Upper lobe of left lung (tissue), 6 donors: ENCODE measurements at regions not wholly inside any gene's neighbourhood (a gene's known extent, or its start where the extent isn't known, plus 50 kb on each side); places are given as distances from the start of the nearest gene placed in this dataset.
A peak's percentile ranks its signal among the peaks of the same experiment; 100 is the strongest.
"Not testable (repeated sequence)": the region's sequence is repeated elsewhere in the genome, so short reads cannot be mapped to it uniquely, and the experiment has no call there.

Experiments used
- ATAC-seq, 2 donors: fragments of 200-7000 bp; cut with Tn5 transposase; one replicate each; pipeline ENCODE4 v1.9.1; 2022; ENCODE audit warnings: mild to moderate bottlenecking in 2 of 2, moderate library complexity in 2 of 2; ENCODE audit not compliant: low FRiP score in 2 of 2
- DNase-seq, 2 donors: peaks; one replicate each; pipeline ENCODE4 v3.0.0-alpha.2; 2019 to 2020
- H3K27ac ChIP-seq, 4 donors: fragments of 200-600 bp; sonication (generic); one replicate each; pipeline ENCODE4 v1.5.1; 2016 to 2019
- H3K27me3 ChIP-seq, 4 donors: fragments of 200-600 bp; sonication (generic); one replicate each; pipeline ENCODE4 v1.5.1; 2017 to 2019
- H3K36me3 ChIP-seq, 4 donors: fragments of 200-600 bp; sonication (generic); one replicate each; pipeline ENCODE4 v1.5.1; 2016 to 2019
- H3K4me1 ChIP-seq, 4 donors: fragments of 200-600 bp; sonication (generic); one replicate each; pipeline ENCODE4 v1.5.1; 2018 to 2019
- H3K4me3 ChIP-seq, 4 donors: fragments of 200-600 bp; sonication (generic); one replicate each; pipeline ENCODE4 v1.5.1; 2017 to 2019; ENCODE audit warnings: mild to moderate bottlenecking in 2 of 4, moderate library complexity in 1 of 4
- H3K9me3 ChIP-seq, 4 donors: fragments of 200-600 bp; sonication (generic); one replicate each; pipeline ENCODE4 v1.5.1; 2018 to 2019
- EP300 ChIP-seq, 4 donors: sonication (generic); formaldehyde crosslinking; IDR thresholded peaks; one replicate each; pipeline ENCODE4 v1.5.1; 2017; ENCODE audit warnings: antibody characterized with exemption in 4 of 4, control low read depth in 2 of 4
- POLR2A ChIP-seq, 4 donors: fragments of 450-650 bp; IDR thresholded peaks; one replicate each; pipeline ENCODE4 v1.5.1; 2016 to 2017; ENCODE audit warnings: antibody characterized with exemption in 4 of 4, mild to moderate bottlenecking in 2 of 4
- POLR2AphosphoS5 ChIP-seq, 2 donors: sonication (generic); formaldehyde crosslinking; IDR thresholded peaks; one replicate each; pipeline ENCODE4 v1.5.1; 2017; ENCODE audit warnings: antibody characterized with exemption in 2 of 2
- WGBS, 2 donors: methylation state at CpG; one replicate each; pipeline ENCODE4 v1.1.5; 2017 to 2018; 5-methylcytosine and 5-hydroxymethylcytosine counted together
- TF ChIP-seq, protein P1 (sequence below), 6 experiments: fragments of 450-650 bp in 4 of 6; fragments of 200-600 bp in 2 of 6; sonication (generic) in 2 of 6; IDR thresholded peaks; one replicate each; pipeline ENCODE4 v1.5.1; 2016 to 2019; ENCODE audit warnings: antibody characterized with exemption in 6 of 6
- donor health status: DM: no; HTN: no; CAD: no; lungs with moderate emphysema.
- donor health status: DM: no; HTN: yes; CAD: no; lungs with severe emphysema.

DNA sequence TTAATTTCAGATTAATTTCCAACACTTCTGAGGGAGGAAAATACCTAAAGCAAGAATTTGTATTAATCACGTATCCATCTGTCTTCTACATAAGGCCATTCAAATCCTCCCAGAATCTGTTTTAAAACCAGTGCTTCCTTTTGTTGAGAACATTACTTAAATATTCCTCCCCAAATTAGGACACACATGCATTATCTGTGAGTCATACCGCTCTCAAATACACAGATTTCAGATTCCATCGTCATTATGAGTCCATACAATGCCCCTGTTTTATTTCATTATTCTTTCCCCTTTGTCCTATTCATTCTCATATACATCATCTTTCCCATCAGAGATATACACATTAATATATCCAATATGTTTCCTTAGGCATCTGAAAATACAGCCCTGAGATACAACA lies 57.3 kb upstream of the PRSS12 start:
- Histone ChIP-seq H3K36me3 (no peaks in the 10 kb centered on the region), H3K9me3 (no peaks in the 10 kb centered on the region), H3K27ac (no peak overlapping the region), H3K4me1 (no peaks in the 10 kb centered on the region), H3K4me3 (no peak overlapping the region), H3K27me3 (no peaks in the 10 kb centered on the region)
- TF ChIP-seq POLR2AphosphoS5 (IDR thresholded peaks at IDR 0.05): no peak
- TF ChIP-seq POLR2A (IDR thresholded peaks at IDR 0.05): no peak
- TF ChIP-seq EP300 (IDR thresholded peaks at IDR 0.05): no peak
- TF ChIP-seq, protein P1, sequence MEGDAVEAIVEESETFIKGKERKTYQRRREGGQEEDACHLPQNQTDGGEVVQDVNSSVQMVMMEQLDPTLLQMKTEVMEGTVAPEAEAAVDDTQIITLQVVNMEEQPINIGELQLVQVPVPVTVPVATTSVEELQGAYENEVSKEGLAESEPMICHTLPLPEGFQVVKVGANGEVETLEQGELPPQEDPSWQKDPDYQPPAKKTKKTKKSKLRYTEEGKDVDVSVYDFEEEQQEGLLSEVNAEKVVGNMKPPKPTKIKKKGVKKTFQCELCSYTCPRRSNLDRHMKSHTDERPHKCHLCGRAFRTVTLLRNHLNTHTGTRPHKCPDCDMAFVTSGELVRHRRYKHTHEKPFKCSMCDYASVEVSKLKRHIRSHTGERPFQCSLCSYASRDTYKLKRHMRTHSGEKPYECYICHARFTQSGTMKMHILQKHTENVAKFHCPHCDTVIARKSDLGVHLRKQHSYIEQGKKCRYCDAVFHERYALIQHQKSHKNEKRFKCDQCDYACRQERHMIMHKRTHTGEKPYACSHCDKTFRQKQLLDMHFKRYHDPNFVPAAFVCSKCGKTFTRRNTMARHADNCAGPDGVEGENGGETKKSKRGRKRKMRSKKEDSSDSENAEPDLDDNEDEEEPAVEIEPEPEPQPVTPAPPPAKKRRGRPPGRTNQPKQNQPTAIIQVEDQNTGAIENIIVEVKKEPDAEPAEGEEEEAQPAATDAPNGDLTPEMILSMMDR (IDR thresholded peaks at IDR 0.05): no peak
- no peak for ATAC-seq
- no peak for DNase-seq
- WGBS, 2 donors: 71 to 91% methylated on average over 3 of the region's 3 CpGs

DNA sequence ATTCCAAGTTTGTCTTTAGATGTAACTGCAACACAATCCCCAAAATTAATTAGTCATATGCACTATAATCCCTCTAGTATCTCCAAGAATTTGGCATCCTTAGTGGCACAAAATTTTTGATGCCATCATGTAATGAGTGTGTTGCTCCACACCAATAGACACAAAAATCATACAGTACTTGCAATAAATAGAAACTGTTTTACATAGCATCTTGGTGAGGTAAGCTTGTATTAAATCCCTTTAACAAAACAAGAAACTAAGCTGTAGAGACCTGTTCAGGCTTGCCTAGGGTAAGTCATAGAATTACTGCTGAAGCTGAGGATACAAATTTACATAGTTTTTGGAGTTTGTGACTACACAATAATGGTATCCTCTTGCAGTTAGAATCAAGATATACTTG lies 64.5 kb upstream of the PRSS12 start:
- no peaks in the 10 kb centered on the region for H3K27me3 ChIP-seq
- no peak overlapping the region for H3K27ac ChIP-seq
- no peak for DNase-seq
- H3K36me3 ChIP-seq: no peaks in the 10 kb centered on the region
- no peak for ATAC-seq
- no peaks in the 10 kb centered on the region for H3K4me1 ChIP-seq
- H3K9me3 ChIP-seq: no peaks in the 10 kb centered on the region
- no peak for TF ChIP-seq POLR2AphosphoS5 (IDR thresholded peaks at IDR 0.05)
- TF ChIP-seq, protein P1 (IDR thresholded peaks at IDR 0.05): no peak
- no peak for TF ChIP-seq POLR2A (IDR thresholded peaks at IDR 0.05)
- TF ChIP-seq EP300 (IDR thresholded peaks at IDR 0.05): no peak
- no peak overlapping the region for H3K4me3 ChIP-seq

DNA sequence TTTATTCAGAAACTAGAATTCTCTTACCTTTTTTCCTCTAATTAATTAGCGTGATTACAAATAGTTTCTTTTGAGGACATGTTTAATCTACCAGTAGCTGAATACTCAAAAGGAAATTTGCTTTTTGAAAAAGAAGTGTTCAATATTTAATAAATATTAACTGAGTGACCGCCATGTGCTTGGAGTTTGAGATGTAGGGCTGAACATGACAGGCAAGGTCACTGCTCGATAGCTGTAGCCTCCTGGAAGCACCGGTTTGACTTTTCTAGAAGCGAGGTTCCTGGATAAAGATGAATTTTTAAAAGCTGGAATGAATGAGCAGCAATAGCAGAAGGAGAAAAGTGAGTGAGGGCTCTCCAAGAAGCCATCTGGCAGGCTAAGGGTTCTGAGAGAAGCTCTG lies 65.0 kb upstream of the PRSS12 start:
- not testable (repeated sequence) for H3K4me3 ChIP-seq, ATAC-seq, H3K4me1 ChIP-seq, H3K27me3 ChIP-seq, DNase-seq, H3K27ac ChIP-seq, H3K9me3 ChIP-seq, H3K36me3 ChIP-seq
- WGBS, 2 donors: 75 to 89% methylated on average over 5 of the region's 5 CpGs

DNA sequence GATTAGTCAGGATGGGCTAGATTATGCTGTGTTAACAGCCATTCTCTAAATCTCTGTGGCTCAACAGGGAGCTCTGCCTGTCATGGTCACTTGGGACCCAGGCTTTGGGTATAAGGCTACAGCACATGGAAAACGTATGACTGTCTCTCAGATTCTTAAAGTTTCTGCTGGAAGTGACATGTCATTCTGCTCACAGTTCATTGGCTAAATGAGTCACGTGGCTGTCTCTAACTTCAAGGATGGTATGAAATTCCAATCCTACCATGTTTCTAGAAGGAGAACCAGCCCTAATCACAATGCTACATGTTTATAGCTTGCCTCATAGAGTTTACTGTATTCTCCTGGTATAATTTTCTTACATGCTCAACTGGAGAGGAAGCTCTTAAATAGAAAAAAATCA lies 65.6 kb upstream of the PRSS12 start:
- not testable (repeated sequence) for H3K36me3 ChIP-seq

DNA sequence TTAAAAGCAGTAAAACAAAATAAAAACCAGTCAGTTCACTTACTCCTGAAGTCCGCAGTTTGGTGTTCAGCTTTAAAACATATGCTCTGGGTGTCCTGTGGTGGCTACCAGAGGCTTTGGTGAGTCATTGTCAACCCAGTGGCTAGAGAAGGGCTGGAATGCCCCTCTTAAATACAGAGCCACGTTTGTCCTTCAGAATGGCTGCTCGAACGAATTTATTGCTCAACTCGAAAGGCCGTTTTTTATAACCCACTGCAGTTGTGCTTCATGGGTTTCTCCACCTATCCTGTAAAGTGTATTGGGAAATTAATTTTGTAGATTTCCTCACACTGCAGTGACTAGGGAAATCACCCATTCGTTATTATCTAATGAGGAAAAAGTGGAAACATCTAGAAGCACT lies 66.8 kb upstream of the PRSS12 start:
- ATAC-seq: not testable (repeated sequence)

More for the DNA sequence above, 65.6 kb upstream of the PRSS12 start:
- not testable (repeated sequence) for H3K4me1 ChIP-seq, ATAC-seq, H3K4me3 ChIP-seq, H3K27me3 ChIP-seq, H3K27ac ChIP-seq, H3K9me3 ChIP-seq, DNase-seq
- 74 to 76% methylated on average over 2 of the region's 2 CpGs for WGBS, 2 donors

DNA sequence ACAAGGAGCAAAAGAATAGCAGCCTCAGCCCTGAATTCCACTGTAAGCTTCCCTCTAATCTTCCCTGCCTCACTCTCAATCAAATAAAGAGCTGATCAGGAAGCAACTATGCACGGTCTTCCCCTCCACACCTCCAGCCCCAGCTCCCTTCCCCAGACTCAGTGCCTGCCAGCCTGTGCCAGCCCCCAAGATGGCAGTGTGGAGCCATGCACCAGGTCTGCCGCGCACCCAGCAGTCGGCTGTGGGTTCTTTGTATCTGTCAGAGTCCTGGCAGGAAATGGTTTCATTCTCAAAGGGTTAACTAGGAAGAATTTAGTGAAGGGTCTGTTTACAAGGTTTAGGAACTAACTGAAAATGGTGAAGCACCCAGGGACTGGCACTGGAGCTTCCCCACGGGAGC lies 71.3 kb upstream of the PRSS12 start:
- 0 to 2% methylated on average over 2 to 5 of the region's 5 CpGs for WGBS, 2 donors
- not testable (repeated sequence) for H3K27me3 ChIP-seq, ATAC-seq, H3K36me3 ChIP-seq, H3K4me1 ChIP-seq, H3K4me3 ChIP-seq, H3K27ac ChIP-seq, H3K9me3 ChIP-seq
- DNase-seq: peak; percentile 46 to 80
- TF ChIP-seq, protein P1 (IDR thresholded peaks at IDR 0.05): peak in 4 of 6 experiments; percentile 18 to 48 (median 41)

More for the DNA sequence above, 66.8 kb upstream of the PRSS12 start:
- 53 to 73% methylated on average over 7 of the region's 7 CpGs for WGBS, 2 donors
- not testable (repeated sequence) for H3K4me3 ChIP-seq, H3K36me3 ChIP-seq, H3K27ac ChIP-seq, H3K9me3 ChIP-seq, H3K27me3 ChIP-seq, H3K4me1 ChIP-seq, DNase-seq

DNA sequence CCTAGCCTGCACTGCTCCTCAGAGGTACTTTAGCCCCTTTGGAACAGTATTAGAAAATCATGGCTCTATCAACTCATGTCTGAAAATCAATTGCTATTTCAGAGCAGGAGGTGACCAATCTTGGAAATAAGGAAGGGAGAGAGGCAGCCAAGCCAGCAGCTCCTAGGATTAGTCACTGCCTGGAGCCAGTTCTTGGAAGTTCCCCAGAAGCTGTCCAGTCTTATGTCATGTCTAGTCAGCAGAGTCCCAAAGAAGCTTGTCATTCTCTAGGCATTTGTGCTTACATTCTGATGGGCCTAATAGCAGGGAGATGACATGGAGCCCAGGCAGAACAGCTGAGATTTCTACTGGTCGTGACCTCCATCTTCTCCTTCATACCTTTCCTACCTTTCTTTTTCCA lies 76.1 kb upstream of the PRSS12 start:
- not testable (repeated sequence) for H3K4me3 ChIP-seq, H3K9me3 ChIP-seq, ATAC-seq, H3K36me3 ChIP-seq, H3K27me3 ChIP-seq, H3K4me1 ChIP-seq, DNase-seq, H3K27ac ChIP-seq
- WGBS, 2 donors: no CpG with 5 or more reads among the region's 1 CpG

DNA sequence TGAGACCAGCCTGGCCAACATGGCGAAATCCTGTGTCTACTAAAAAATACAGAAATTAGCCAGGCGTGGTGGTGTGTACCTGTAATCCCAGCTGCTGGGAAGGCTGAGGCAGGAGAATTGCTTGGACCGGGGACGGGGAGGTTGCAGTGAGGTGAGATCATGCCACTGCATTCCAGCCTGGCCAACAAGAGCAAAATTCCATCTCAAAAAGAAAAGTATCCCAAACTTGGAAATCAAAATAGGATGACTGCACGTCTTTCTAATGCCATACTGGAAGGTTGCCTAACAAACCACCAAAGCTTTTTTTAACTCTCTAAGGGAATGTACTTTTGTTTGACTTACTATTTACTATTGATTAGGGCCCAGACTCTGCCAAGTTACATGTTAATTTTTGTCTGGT lies 79.6 kb upstream of the PRSS12 start:
- H3K27ac ChIP-seq, DNase-seq, H3K9me3 ChIP-seq, H3K4me1 ChIP-seq, ATAC-seq, H3K4me3 ChIP-seq, H3K27me3 ChIP-seq, H3K36me3 ChIP-seq: not testable (repeated sequence)
- WGBS, 2 donors: 39 to 84% methylated on average over 2 to 5 of the region's 5 CpGs

DNA sequence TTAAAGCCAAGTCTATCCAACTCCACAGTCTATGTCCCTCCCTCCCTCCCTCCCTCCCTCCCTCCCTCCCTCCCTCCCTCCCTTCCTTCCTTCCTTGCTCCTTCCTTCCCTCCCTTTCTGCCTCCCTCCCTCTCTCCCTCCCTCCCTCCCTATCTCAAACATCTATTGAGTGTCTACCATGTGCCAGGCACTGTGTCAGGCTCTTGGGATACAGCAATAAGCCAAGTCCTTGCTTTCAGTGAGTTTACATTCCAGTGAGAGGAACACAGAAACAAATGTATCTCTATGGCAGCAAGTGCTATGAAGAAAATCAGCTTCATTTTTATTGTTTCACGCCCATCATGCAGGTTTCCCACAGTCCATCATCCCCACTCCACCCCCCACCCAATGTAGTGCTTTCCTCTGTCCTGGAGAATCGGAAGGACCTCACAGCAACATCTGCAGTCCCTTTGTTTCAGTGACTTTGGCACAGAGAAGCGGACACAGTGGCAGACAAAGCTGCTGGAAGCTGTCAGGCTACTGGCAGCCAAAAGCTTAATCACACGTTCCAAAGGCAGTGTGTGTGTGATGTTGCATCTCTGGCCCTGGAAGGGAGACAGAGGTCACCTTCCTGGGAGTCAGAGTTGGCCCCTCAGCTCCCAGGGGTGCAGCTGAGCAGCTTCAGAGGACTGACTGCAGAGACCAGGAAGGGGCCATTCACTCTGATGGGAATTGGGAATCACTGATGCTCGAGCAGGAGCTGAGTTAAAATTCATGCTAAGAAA lies 81.0 kb upstream of the PRSS12 start:
- H3K4me1 ChIP-seq, ATAC-seq, H3K9me3 ChIP-seq, H3K27me3 ChIP-seq, DNase-seq, H3K4me3 ChIP-seq, H3K36me3 ChIP-seq, H3K27ac ChIP-seq: not testable (repeated sequence)
- 58 to 68% methylated on average over 3 to 5 of the region's 5 CpGs for WGBS, 2 donors

DNA sequence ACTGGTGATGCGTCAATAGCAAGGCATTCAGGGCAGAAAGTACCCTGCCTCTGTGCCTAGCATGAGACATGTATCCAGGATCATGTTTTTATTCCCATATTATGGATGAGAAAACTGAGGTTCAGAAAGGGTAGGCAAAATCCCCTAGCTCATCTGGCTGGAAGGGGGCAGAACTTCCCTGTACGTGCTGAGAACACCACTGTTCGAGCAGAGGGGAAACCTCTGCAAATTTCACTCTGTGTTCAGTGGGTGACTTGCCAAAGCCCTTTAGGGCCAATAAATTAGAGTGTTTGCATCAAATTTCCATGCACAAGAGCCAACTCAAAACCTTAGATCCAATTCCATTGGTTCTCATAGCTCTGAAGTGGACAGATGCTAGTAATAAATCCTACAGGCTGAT lies 82.6 kb upstream of the PRSS12 start:
- not testable (repeated sequence) for H3K4me1 ChIP-seq
- 90% methylated on average over 3 of the region's 3 CpGs; no CpG with 5 or more reads in 1 of the 2 donors for WGBS, 2 donors

More for the DNA sequence above, 82.6 kb upstream of the PRSS12 start:
- not testable (repeated sequence) for H3K36me3 ChIP-seq, DNase-seq, H3K4me3 ChIP-seq, H3K9me3 ChIP-seq, H3K27me3 ChIP-seq, ATAC-seq, H3K27ac ChIP-seq
